GM19372 (cell line): ENCODE measurements at regions not wholly inside any gene's neighbourhood (a gene's known extent, or its start where the extent isn't known, plus 50 kb on each side); places are given as distances from the start of the nearest gene placed in this dataset.

Experiments used
- ATAC-seq: cut with Tn5 transposase; IDR thresholded peaks from one replicate; pipeline ENCODE4 v1.9.1; 2021; ENCODE audit warnings: mild to moderate bottlenecking, low read depth, moderate library complexity; ENCODE audit not compliant: unreplicated experiment

GRCh38 chr3:56903231-56903782 lies 101.6 kb upstream of the ARHGEF3 start:
- ATAC-seq: no peak

DNA sequence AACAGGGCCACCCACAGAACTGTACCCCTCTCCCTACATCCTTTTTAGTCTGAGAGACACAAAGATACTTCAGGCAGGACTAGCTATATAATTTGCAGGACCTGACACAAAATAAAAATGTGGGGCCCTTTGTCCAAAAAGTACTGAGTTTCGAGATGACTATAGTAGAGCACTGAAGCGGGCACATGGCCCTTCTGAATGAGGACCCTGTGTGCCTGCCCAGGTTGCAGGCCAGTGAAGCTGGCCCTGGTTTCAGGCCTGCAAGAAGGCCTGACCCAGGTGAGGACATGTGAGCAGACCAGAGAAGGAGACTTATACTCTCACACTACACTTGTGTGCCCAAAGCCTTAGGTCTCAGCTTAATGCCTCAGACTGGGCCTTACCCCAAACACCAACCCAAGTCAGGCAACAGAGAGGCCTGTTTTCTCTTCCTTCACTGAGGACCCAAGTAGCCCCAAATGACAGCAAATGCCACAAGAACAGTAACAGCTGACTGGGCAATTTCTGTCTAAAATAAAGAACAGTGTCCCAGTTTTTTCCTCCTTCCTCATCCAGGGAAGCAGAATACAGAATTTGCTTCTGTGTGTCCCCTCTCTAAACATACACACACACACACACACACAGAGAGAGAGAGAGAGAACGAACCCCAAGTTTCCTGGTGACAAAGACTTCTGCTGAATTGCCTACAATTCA lies 100.9 kb upstream of the ARHGEF3 start:
- ATAC-seq: no peak

DNA sequence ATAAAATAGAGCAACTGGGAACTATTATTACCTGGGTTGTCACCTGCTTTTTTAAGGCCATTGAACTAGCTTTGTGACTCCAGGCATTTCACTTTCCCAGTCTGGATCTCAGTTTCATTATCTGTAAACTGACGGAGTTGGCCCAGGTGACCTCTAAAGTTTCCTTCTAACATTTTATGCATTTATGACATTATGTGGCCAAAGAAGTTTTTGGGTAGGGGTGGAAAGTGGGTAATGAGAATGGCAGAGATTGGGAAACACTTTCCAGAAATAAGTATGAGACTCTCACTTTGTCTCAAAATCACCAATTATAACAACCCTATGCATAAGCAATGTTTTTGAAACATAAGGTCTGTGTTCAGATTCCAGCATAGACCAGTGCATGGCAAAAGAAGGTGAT lies 99.1 kb upstream of the ARHGEF3 start:
- ATAC-seq: no peak

DNA sequence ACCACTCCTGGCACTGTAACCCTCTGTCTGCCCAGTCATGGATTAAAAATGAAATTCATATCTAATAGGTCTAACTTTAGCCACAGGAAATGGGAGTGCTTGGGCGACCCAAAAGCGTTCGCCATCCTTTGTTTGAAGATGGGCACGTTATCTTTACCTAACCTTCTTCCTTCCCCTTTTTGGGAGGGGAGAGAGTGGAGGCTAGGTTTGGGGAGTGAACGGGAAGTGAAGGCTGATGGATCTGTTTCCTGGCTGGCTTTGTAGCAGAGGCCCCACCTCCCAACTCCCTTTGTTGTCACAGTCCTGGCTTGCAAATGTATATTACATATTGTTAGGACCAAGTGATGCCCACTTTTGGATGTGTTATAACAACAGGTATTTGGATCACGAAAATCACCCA lies 98.1 kb upstream of the ARHGEF3 start:
- ATAC-seq: no peak

- ATAC-seq: no peak
Observed at GRCh38 chr3:56899078-56899477, 97.3 kb upstream of the ARHGEF3 start.

- ATAC-seq: no peak
Observed at GRCh38 chr3:56896357-56896756, 94.6 kb upstream of the ARHGEF3 start.

GRCh38 chr3:56894881-56895431 lies 93.2 kb upstream of the ARHGEF3 start:
- no peak for ATAC-seq

- no peak for ATAC-seq
Observed at GRCh38 chr3:56890448-56891091, 88.8 kb upstream of the ARHGEF3 start.

- no peak for ATAC-seq
Observed at GRCh38 chr3:56889131-56889530, 87.4 kb upstream of the ARHGEF3 start.

DNA sequence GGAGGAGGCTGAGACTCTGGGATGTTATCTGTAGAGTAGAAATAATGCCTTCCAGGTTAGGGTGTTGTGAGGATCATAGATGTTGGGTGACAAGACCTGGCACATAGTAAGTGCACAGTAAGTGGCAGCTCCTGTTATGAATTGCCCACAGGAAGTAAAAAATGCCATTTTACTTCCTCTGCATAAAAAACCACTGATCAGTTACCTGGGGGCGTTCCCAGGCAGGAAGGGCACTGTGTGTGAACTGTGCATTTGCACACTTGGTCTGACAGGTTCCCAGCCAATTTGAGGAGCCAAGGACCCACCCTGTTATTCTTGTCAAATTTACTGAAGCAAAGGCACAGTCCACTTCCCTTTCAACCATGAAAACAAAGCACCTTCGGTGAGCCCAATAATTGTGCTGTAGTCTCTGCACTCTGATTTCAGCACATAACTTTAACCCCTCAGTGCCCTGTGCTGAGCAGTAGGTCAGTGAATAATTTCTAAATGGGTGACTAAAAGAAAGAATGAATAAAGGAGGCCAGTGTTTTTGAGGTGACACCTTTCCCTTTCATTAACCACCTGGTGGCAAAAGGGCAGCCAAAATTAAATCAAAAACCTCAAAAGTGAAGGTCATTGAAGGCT lies 85.8 kb upstream of the ARHGEF3 start:
- no peak for ATAC-seq

DNA sequence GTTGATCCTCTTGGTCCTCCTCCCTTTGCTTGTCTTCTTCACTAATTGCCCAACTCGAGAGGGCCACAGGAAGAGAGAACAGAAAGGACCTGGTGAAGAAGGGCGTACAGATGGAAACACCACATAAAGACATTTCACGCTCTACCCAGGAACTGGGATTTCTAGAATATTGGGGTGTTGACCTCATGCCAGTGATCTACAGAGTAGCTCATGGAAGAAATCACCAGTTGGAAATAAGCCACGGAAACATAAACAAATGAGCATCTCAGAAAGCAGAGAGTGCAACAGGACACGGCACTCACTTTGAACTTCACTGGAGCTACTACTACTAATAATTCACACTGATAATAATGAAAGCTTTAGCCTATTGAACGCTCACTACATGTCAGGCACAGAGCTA lies 84.6 kb upstream of the ARHGEF3 start:
- no peak for ATAC-seq

- ATAC-seq: no peak
Observed at GRCh38 chr3:56885879-56886278, 84.1 kb upstream of the ARHGEF3 start.

DNA sequence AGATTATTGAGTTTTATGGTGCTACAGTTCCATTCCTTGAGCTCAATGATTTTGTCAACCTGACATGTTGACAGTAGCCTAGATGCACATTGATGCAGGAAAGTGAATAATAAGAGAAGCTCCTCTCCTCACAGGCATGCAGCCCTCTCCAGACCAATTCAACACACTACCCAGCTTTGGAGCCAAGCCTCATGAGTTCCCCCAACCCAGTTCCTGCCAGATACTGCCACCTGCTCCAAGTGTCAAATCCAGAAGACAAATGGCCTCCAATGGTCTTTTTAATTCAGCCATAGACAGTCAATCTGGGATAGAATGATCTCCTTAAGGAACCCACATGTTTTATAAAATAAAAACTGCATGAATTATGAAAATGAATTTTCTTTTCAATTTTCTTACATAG lies 83.7 kb upstream of the ARHGEF3 start:
- no peak for ATAC-seq

DNA sequence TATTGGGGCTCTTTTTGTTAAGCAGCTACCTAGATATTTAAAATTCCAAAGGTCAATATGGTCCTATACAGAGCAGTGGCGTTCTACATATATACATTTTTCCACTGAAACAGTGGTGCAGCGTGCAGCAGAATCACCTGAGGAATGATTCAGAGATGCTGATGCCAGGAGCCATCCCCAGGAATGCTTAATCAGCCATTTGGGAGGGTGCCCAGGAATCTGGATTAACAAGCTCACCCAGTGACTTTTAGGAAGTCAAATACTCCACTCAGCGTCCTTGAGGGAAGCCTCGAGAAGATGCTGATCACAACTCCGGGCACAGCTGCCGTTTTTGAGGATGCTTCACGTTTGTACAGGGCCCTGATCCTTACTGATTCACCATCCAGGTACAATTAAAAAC lies 82.6 kb upstream of the ARHGEF3 start:
- ATAC-seq: no peak

- no peak for ATAC-seq
Observed at GRCh38 chr3:56883828-56884227, 82.1 kb upstream of the ARHGEF3 start.

DNA sequence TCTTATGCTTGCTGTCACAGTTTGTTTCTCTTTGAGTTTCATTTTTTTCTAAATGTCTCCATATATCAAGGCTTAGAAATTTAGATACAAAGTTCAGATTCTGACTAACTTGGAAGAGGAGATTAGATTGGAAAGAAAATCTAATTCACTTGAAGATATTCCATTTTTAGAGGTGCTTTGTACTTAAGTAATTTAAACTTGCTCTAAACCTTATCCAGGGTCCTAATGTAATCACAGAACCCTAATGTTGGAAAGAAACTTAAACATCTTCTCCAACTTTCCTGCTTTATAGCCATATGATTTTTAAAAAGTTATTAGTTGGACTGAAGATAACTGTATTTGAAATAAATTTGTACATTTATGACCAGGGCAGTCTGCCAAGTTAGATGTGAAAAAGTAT lies 81.1 kb upstream of the ARHGEF3 start:
- ATAC-seq: no peak

- ATAC-seq: no peak
Observed at GRCh38 chr3:56881841-56882240, 80.1 kb upstream of the ARHGEF3 start.

GRCh38 chr3:56880720-56881575 lies 79.2 kb upstream of the ARHGEF3 start:
- no peak for ATAC-seq

GRCh38 chr3:56879436-56880215 lies 77.9 kb upstream of the ARHGEF3 start:
- no peak for ATAC-seq

- ATAC-seq: no peak
Observed at GRCh38 chr3:56878074-56878473, 76.3 kb upstream of the ARHGEF3 start.
